HG03571 (cell line): ENCODE measurements at regions not wholly inside any gene's neighbourhood (a gene's known extent, or its start where the extent isn't known, plus 50 kb on each side); places are given as distances from the start of the nearest gene placed in this dataset.

Experiments used
- ATAC-seq: cut with Tn5 transposase; IDR thresholded peaks from one replicate; pipeline ENCODE4 v1.9.1; 2021; ENCODE audit not compliant: unreplicated experiment

- no peak for ATAC-seq
These were observed 499.9 kb upstream of the FZD8 start for GRCh38 chr10:36141856-36142560.

- no peak for ATAC-seq
These were observed 487.0 kb upstream of the FZD8 start for GRCh38 chr10:36129051-36129450.

GRCh38 chr10:36126076-36126475 lies 484.0 kb upstream of the FZD8 start:
- no peak for ATAC-seq

GRCh38 chr10:36119455-36119854 lies 477.4 kb upstream of the FZD8 start:
- no peak for ATAC-seq

- ATAC-seq = no peak
These were observed 476.2 kb upstream of the FZD8 start for GRCh38 chr10:36118314-36118713.

- ATAC-seq = no peak
These were observed 475.8 kb upstream of the FZD8 start for GRCh38 chr10:36117890-36118289.

GRCh38 chr10:36117231-36117630 lies 475.1 kb upstream of the FZD8 start:
- ATAC-seq = no peak

GRCh38 chr10:36116731-36117130 lies 474.6 kb upstream of the FZD8 start:
- no peak for ATAC-seq

- ATAC-seq = no peak
These were observed 473.9 kb upstream of the FZD8 start for GRCh38 chr10:36116040-36116439.

- ATAC-seq = no peak
These were observed 473.3 kb upstream of the FZD8 start for GRCh38 chr10:36115364-36115763.

- ATAC-seq = no peak
These were observed 472.8 kb upstream of the FZD8 start for GRCh38 chr10:36114913-36115312.

GRCh38 chr10:36114141-36114540 lies 472.0 kb upstream of the FZD8 start:
- no peak for ATAC-seq

- no peak for ATAC-seq
These were observed 469.6 kb upstream of the FZD8 start for GRCh38 chr10:36111676-36112075.

- no peak for ATAC-seq
These were observed 468.0 kb upstream of the FZD8 start for GRCh38 chr10:36110097-36110496.

GRCh38 chr10:36109399-36110023 lies 467.4 kb upstream of the FZD8 start:
- ATAC-seq = no peak

GRCh38 chr10:36097696-36098095 lies 455.6 kb upstream of the FZD8 start:
- ATAC-seq = no peak

GRCh38 chr10:36096576-36096975 lies 454.5 kb upstream of the FZD8 start:
- no peak for ATAC-seq

GRCh38 chr10:36094096-36094495 lies 452.0 kb upstream of the FZD8 start:
- ATAC-seq = no peak

GRCh38 chr10:36092116-36092515 lies 450.0 kb upstream of the FZD8 start:
- ATAC-seq = no peak

- no peak for ATAC-seq
These were observed 448.9 kb upstream of the FZD8 start for GRCh38 chr10:36091007-36091406.

- no peak for ATAC-seq
These were observed 447.8 kb upstream of the FZD8 start for GRCh38 chr10:36089790-36090440.
